Left renal cortex interstitium (tissue), 4 donors: ENCODE measurements at regions not wholly inside any gene's neighbourhood (a gene's known extent, or its start where the extent isn't known, plus 50 kb on each side); places are given as distances from the start of the nearest gene placed in this dataset.
"Not testable (repeated sequence)": the region's sequence is repeated elsewhere in the genome, so short reads cannot be mapped to it uniquely, and the experiment has no call there.

Source experiments
- DNase-seq, 4 donors: peaks; one replicate each; pipeline ENCODE4 v3.0.0-alpha.2; 2013; ENCODE audit warnings: low read depth in 4 of 4, low spot score in 2 of 4, missing footprints in 1 of 4

DNA sequence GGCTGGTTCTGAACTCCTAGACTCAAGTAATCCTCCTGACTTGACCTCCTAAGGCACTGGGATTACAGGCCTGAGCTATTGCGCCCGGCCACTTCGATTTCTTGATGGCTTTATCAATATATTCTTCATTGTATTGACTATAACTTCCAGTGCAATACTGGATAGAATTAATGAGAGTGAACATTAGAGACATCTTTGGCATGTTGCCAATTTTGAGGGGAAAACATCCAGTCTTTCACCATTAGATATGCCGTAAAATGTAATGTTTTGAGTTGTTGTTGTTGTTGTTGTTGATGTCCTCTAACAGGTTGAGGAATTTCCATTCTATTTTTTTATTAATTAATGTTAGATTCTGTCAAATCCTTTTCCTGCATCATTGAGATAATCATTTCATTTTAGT lies 578.9 kb downstream of the ZWINT start:
- DNase-seq: no peak

DNA sequence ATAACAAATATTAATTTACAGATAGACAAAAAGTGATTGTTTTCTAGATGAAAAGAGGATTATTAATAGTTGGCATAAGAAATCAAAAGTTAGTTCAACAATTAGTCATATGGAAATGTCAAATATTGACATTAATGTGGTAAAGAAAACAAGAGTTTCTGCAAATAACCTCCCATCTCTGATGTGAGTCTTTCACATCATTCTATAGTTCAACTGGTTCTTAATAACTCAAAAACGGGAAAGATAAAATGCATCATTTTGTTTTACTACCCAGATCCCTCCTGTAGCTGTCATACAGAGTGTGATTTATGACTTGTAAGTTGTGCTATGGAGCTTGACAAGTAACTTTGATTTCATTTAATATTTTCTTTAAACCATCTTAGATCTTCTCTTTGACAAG lies 594.8 kb downstream of the ZWINT start:
- no peak for DNase-seq

DNA sequence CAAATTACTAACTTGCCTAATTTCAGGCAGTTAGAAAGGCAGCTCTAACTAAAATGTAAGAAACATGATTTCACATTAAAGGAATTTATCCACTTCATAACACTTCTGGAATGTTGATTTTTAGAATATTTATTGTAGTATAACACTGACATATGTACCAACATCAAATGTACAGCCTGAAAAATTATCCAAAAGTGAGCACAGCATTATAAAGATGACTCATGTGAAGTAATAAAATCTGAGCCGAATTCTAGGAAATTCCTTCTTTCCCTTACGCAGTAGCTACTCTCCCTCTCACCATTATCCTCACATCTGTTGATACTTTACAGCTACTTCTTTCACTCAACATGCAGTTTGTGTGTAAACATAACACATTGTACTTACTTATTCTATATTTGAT lies 610.6 kb downstream of the ZWINT start:
- DNase-seq: no peak

DNA sequence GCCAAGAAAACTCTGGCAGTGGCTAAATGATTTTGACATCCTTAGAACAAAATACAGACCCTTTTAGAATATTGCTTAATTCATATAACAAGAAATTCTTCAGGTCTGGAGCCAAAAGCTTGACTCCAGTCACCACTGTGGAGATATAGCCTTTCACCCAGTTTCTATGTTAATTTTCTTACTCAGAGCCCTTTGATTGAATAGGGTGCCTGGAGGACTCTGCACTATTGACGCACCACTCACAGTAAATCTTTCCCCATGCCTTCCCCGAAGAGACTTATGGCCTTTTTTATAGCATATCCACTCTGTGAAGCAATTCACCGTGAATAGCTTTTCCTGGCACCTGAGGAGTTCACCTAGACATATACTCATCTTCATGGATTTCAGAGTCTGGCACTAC lies 613.8 kb downstream of the ZWINT start:
- DNase-seq: no peak

DNA sequence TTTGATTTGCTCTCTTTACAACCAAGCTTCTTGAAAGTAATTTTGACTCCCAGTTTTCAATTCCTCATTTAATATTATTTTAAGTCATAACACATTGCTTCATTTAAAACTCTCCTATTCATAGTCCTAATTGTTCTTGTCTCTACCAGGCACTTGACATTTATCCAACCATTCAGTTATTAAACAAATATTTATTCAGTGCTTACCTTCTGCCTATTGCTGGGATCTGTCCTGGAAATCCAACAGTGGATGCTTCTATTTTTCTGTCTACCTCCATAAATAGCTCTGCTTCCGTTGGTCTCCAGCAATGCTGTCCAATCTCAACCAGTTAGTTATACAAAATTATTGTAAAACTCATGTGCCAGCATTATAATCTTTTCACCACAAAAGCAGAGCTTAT lies 615.1 kb downstream of the ZWINT start:
- no peak for DNase-seq

DNA sequence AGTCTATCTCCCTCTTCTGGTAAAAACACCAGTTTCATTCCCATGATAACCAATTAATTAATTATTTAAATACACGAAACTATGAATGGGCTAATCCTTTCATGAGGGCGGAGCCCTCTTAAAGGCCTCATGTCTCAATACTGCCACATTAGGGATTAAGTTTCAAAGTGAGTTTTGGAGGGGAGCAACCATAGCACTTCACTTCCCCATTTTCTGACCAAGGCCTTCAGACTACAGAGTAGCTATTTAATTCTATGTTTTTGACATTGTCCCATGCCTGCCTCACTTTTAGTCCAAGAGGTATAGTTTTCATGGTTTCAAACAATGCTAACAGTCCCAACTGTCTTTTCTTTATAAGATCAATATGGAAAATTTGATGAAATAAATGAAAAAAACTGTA lies 618.6 kb downstream of the ZWINT start:
- DNase-seq: no peak

DNA sequence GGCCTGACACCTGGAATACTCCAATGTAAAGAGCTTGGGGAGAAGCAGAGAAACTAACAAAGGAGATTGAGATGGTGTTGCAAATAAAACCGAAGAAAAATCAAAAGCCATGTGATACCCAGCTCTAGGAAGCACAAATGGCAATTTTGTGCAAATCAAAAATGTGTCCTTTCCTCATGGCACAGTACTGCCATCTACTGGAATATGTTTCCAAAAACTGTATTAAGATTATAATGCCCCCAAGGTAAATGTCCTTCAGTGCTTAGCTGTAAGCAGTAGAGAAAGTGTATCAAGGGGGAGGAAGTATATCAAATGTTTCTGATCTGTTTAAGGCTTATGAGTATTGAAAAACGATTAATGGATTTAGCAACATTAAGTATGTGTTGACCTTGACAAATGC lies 620.3 kb downstream of the ZWINT start:
- DNase-seq: not testable (repeated sequence)

DNA sequence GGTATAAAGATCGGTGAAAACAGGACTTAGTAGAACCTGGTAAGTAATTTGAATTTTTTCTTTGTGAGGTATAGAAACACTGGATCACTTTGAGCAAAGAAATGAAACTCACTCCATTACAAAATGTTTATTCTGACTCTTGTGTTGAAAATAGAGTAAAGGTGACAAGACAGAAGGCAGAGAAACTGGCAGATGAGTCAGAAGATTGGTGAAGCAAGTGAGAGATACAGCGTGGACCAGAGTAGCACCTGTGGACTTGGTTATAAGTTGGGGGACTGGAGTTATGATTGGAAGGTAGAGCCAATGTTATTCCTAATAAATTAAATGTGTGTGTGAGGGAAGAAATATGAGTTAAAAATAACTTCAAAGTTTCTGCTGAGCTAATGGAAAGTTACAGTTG lies 620.9 kb downstream of the ZWINT start:
- no peak for DNase-seq

DNA sequence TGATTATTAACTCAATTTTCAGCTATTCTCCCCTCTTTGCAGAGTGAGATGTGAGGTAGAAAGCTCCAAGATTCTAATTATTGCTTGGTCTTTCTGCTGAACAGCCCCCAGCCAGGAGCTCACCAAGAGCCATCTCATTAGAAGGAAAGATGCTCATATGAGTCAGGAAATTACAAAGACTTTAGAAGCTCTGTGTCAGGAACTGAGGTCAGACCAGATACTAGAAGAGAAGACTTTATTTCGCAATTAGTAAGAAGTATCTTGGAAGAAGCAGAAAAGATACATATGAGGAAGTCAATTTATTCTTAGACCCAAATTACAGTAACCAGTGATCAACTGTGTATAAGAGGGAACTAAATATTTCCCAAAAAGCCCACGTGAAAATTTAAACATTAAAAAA lies 626.9 kb downstream of the ZWINT start:
- DNase-seq: no peak

DNA sequence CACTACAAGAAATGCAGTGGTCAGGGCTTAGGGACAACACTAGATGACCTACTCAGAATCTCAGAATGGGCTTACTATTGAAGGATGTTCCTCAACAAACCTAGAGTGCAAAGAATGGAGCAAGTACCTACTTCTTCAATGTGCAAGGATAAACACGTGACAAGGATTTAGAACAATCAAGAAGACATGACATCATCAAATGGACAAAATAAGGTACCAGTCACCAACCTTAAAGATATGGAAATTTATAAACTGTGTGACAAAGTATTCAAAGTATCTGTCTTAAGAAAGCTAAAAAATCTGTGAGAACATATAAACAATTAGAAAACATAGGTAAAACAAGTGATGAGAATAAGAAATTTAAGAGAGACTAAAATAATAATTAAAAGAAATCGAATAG lies 656.1 kb downstream of the ZWINT start:
- no peak for DNase-seq

DNA sequence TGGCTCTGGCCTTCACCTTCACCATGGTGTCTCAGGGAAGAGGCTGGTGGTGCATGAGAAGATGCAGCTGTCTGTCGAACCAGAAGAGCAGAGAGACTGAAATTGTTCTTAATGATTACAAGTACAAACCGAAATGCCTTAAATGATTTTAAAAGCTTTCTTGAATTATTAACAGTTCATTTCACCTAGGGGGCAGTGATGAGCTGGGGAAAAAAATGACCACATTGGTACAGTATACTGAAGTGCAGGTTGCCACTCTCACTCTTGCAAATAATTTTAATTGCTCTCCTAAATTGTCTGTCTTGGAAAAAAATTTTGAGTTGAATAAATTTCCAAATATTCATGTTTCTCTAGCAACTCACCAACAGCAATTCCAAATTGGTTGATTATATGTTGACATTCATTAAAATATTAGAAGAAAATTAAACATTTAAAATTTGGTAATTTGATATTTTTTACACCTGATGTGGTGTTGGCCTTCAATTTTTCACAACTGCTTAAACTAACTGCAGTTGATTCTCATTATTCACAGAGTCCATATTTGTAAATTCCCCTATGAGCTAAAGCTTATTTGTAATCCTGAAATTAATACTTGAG lies 692.6 kb downstream of the ZWINT start:
- no peak for DNase-seq

DNA sequence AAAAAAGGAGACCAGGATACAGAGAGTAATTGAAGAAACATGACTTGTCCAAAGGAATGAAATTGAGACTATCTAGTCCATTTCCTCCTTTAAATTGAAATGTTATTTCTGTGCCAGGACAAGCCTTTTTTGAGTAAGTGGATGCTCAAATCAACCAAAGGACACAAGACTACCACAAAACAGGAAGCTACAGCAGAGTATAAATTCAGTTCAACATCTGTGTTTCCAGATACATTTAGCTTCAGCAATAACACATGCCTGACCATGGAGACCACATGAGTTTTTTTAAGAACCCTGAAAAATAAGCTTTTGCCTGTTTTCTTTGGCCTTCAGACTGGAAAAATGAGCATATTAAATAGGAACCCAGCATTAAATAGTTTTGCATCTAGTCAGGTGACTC lies 707.5 kb downstream of the ZWINT start:
- DNase-seq: no peak

DNA sequence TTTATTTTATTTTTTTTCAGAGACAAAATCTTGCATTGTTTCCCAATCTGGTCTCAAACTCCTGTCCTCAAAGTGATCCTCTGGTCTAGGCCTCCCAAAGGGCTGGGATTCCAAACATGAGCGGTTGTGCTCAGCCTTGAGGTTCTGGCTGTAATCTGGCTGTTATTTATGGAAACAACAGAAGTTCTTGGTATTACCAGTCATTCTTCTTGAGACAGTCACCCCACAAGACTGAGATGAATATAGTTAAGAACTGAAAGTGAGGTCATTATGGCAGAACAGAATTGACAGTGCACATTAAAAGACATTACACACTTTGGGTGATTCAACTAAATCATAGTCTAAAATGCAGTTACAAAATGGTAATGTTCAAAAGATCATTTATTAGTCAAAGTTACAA lies 719.5 kb downstream of the ZWINT start:
- DNase-seq: no peak

DNA sequence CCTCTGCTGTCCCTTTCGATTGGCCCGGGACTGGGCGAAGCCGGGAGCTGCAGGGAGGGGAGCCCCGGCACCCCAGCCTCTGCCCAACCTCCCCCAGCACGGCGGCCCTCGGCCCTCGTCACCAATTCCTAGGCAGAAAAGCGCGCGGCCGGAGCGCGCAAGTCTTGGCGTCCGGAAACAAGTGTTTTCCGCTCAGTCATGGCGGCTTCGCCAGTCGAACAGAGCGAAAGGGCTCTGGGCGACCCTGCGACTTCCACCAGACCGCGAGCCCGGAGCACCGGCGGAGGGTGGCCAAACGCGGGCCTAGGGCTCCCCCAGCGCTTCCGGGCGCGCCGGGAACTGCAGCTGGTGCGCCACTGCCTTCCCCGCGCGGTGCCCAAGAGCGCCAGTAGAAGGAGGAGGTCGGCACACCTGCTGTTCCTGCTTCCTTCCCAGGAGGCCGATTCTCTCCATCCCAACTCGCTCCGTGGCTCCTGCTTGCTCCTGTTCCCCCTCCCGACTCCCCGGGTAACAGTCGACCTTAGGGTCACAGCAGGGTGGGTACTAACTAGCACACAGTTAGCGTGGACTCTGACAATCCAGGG lies 729.9 kb downstream of the ZWINT start:
- DNase-seq: peak in 3 of 4 donors; percentile 58 to 65 (median 61)

DNA sequence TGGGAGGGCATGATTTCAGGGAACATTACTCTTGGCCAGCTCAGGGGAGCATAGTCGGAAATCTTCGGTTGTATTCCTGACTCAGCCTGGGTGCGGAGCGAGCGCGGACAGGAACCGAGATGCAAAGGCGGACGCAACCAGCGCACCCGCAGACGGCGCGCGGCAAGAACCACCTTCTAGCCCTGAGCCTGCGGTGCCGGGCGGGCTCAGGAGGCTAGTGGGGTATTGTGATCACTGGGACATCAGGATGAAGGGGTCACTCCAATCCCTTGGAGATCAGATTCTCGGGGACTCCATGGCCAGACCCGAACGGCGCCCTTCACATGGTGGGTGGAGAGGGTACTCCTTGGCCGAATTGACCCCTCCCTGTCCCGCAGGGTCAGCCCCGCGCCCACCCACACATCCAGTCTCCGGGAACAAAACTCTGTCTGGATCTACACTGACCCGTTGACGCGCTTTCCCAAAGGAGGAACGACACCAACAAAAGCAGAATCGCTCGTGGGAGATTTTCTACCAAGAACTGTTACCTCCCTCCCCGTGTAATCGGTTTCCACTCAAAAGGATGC lies 730.5 kb downstream of the ZWINT start:
- DNase-seq: peak in 2 of 4 donors; percentile 17 to 50

DNA sequence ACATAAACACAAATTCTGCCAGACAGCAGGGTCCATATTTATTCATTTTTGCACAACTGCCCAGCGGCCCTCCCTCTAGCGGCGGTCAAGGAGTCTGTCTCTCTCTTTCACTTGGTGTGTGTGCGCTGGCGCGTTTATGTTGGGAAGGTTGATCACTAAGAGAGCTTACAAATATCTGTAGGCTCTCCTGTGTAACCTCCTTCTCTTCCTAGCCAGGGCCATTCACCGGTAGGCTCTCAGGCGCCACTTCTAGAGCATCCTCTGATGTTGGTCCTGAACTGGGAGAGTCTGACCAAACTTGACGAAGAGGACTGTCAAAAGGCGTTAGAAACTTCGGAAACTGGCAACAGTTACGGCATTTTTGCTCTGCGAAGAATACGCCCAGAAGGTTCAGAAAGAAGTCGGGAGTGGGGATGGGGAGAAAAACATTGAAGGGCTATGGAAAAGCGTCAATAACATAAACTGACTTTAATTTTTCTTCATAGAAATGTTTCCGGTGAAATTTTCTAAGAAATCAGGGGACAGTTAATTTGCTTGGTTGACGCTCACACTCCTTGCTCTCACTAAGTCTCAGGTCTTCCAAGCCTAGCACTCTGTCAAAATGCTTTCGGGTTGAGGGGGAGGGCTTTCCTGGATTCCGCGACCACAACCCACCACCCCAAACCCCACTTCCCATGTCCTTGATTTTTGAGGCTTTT lies 731.1 kb downstream of the ZWINT start:
- DNase-seq: peak in 3 of 4 donors; percentile 63 to 70 (median 69)

DNA sequence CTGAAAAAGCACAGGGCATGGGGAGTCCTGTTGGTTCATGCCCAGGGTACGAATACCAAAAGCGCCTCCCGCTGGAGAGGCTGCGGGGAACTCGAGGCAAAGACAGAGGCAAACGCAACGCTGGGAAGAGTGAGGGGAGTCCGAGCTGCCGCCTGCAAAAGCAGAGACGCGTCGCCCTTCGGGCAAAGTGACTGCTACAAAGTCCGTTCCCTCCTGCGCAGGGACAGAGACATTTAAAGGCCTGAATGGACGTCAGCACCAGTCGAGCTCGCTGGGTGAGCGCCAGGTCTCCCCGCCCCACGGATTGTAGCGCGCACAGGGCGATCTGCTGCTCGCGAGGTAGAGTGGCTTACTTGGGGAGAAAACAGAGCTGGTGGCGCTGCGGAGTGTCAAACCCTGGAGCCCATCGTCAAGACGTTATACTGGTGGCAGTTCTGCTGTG lies 732.8 kb downstream of the ZWINT start:
- DNase-seq: peak in 2 of 4 donors; percentile 38 to 55

DNA sequence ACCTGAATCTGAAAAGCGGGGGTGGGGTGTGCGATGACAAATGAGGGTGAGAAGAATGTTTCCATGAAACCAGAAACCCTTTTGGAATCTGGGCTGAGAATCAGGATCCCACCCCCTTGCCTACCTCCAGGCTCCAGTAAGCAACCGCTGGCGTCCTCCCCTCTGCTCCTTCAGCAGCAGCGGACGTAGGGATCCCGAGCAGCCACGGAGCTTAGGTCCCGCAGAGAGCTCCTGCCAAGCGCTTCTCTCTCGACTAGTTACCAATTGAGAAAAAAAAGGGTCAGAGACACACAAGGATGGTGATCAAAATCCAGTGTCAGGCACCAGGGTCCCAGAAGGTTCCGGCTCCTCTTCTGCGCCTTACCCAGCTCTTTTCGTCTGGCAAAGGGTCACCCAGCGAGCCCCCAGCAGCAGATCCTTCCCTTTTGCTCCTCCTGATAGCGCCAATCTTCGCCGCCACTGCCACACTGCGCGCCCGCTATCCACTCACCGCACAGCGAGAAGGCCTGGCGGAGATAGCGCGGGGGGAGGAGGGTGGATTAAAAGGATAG lies 733.5 kb downstream of the ZWINT start:
- peak in 2 of 4 donors; percentile 28 to 53 for DNase-seq

DNA sequence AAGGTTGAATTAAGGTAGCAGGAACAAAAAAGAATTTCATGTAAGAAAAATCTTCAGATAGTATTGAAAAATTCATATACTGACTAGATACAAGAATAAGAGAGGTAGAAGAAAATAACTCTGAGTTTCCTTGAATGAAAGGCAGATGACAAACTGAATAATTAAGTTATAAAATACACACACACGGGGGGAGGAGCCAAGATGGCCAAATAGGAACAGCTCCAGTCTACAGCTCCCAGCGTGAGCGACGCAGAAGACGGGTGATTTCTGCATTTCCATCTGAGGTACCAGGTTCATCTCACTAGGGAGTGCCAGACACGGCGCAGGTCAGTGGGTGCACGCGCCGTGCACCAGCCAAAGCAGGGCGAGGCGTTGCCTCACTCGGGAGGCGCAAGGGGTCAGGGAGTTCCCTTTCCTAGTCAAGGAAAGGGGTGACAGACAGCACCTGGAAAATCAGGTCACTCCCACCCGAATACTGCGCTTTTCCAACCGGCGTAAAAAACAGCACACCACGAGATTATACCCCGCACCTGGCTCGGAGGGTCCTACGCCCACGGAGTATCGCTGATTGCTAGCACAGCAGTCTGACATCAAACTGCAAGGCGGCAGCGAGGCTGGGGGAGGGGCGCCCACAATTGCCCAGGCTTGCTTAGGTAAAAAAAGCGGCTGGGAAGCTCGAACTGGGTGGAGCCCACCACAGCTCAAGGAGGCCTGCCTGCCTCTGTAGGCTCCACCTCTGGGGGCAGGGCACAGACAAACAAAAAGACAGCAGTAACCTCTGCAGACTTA lies 759.2 kb downstream of the ZWINT start:
- DNase-seq: not testable (repeated sequence)

DNA sequence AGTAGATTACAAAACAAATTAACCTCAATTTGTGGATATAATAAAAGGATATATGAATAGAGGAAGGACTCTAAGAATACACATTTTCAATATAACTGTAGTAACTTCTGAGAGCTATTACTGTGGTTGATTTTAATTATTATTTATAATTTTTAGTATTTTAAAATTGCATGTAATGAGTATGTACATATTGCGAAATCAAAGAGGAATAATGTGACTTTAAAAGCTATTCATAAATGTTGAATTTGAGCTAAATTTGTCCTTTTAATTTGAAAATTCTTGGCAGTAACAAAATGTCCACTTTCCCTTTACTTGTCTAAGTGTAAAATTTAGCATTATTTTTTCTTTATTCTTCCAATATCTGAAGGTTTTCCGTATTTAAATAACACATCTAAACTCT lies 750.6 kb upstream of the PCDH15 start:
- DNase-seq: no peak

DNA sequence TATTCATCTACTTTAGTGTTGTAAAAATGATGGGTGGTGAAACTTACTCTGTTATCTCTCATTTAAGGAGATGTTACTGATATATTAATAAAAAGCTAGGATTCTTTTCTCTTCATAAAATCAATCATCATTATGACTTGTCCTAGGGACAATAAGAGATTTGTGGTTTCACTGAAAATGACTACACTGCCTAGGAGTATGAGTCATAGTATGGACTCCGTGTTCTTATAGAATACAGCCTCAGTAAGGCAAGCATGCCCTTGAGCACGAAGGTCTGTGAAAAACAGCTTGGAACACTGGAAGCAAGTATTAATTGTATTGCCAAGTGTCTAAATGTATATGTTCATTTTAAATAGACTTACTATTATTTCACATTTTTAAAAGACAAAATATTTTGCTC lies 749.2 kb upstream of the PCDH15 start:
- DNase-seq: no peak
